Endometrial microvascular endothelial cells (primary cell): ENCODE measurements at regions not wholly inside any gene's neighbourhood (a gene's known extent, or its start where the extent isn't known, plus 50 kb on each side); places are given as distances from the start of the nearest gene placed in this dataset.

Experiments used
- in situ Hi-C: cut with HindIII; loops from 2 replicates; pipeline ENCODE4 v1.10.0; 2017; ENCODE audit warnings: low sequenced_read_pairs, low pct_unique_long_range_greater_than_20kb; ENCODE audit errors: inconsistent ontology term

DNA sequence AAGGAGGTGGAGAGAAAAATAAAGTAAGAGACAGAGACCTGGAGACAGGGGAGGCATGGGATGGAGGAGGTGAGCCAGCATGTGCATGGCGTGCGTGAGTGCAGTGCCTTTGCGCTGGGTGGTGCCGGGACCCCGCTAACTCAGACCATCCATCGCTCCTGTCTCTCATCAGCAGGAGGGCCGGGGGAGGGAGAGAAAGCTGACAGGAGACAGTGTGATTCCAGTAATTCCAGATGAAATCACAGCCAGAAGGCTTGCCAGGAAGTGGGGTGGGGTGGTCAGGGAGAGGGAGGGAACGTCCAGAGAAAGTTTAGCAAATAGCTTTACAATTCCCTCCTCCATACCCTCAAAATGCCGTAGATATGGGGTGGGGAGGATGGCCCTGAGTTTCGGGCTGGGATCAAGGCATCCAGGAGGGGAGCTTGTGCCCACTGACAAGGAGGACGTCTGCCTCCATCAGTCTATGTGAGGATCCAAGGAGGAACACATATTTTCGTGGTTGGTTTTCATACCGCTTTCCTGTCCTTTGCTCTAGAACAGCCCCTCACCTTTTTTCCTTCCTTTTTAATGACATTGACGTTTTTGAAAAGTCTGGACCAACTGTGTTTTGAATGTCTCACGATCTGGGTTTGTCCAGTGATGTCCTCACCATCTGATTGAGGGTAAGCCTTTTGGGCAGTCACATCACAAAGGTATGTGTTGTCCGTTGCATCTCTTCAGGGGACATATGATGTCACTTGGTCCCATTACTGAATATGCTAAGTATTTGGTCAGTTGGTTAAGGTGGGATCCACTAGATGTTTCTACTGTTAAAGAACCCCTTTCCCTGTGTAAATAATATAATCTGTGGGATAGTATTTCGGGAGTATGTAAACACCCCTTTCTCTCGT lies 567.3 kb downstream of the MIAT start:
- in situ Hi-C loops = no loop called here

- in situ Hi-C loops = no loop called here
Observed at GRCh38 chr22:27226666-27227065, 569.3 kb downstream of the MIAT start.

DNA sequence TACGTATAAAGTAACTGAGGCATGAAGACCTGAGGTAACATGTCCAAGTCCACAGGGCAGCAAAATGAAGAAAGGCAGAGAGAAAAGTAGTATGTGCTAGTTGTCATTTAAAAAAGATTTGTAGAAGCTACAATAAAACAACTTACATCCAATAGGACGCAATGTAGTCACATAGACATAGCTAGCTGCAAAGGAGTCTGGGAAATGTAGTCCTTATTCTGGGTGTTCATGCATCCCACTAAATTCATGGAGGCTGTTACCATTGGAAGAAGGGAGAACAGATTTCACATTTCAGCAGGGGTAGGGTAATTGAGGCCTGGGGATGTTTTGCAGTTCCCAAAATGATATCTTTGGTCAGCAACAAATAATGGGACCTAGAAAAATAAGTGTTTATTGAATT lies 571.4 kb downstream of the MIAT start:
- in situ Hi-C loops = no loop called here

DNA sequence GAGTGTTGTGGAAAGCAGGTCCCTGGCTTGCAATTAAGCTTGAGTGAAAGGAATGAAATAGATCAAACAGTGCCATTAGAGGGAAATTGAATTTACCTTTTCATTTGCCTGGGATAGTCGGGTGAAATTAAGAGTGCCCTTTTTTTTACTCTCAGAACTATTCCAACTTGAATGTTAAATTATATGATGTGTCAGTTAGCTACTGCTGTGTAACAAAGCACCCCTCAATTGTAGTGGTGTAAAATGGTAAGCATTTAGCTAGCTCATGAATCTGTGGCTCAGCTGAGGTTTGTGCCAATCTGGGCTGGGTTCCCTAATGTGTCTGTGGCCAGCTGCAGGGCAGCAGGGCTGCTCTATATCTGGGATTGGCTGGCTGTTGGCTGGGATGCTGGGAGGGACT lies 571.4 kb downstream of the MN1 start:
- in situ Hi-C loops = no loop called here

DNA sequence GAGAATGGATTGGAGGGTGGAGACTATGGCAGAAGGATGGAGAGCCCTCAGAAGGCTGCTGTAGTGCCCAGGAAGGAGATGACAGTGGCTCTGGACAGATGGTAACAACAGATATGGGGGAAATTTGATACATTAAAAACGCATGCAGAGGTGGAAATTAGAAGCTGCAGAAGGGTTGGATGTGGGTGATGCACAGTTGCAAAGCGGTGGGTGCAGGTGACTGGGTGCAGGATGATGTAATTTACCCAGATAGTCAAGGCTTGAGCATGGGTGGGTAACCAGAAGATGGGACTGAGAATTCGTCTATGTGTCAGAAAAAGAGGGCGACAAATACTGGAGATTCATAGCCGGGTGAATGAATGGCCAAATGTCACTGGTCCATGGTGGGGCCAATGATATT lies 570.3 kb downstream of the MN1 start:
- in situ Hi-C loops = no loop called here

DNA sequence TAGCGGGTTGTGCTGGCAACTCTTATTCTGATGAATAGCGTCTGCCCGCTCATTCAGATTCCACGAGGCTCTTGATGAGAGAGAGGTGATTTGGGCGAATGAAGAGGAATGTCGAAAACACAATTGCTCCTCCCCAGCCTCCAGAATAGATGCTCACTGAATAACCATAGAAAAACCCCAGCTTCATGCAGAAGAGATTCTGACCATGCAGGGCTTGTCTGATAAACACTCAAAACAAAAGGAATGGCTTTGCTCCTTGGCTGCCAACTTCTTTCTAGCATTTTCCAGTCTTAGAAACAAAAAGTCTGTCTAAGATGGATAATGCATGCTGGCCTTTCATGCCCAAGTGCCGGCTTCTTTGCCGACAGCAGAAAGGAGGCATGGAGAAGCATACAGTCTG lies 569.5 kb downstream of the MN1 start:
- in situ Hi-C loops = no loop called here

DNA sequence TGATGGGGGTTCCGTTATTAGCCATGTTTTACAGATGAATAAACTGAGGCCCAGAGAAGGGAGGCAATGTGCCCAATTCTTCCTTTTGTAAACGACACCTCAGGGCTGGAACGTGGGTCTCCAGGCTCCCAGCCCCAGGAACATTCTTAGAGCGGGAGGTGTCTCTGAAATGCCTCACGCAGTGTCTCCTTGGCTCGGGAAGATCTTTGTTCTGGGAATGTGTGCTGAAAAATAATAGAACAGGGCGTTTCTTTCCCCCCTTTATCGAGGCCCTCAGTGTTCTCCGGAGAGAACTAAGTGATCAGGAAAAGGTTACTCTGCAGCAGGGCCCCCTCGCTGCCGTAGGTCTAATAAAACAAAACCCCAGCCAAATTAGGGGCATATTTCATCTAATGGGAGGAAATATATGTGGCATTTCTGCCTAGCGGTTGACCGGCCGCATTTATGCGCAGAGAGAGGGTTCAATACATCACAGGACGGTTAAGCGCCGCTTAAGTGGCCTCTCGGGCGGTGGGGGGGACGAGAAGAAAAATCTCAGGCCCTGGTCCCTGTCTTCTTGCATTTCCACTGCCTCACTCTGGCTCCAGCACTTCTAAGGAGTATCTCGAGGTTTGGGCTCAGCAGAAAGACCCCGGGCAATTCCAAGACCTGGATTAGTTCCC lies 564.3 kb downstream of the MN1 start:
- in situ Hi-C loops = no loop called here

DNA sequence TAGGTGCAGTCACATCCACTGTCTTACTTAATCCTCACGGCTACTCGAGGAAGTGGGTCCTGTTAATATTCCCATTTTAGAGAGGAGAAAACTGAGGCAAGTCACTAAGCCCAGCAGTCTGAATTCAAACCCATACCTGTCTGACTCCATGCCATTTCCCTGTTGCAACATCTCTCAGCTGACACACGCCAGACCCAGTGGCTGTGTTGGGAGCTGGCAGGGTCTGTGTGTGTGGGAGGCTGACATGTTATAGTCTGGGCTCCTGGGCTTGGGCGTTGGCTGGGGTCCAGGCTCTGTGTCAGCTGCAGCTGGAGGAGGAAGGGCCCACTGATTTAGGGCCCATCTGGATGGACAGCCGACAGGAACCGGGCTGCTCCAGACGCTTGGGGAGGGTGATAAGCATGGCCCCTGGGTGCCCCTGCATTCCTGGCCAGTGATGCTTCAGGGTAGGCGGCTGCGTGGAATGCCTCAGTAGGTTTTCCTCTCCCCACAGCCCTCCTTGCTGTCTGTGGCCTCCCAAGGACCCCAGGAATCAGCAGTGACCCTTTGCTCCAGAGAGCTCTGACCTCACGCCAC lies 562.5 kb downstream of the MN1 start:
- in situ Hi-C loops = no loop called here

DNA sequence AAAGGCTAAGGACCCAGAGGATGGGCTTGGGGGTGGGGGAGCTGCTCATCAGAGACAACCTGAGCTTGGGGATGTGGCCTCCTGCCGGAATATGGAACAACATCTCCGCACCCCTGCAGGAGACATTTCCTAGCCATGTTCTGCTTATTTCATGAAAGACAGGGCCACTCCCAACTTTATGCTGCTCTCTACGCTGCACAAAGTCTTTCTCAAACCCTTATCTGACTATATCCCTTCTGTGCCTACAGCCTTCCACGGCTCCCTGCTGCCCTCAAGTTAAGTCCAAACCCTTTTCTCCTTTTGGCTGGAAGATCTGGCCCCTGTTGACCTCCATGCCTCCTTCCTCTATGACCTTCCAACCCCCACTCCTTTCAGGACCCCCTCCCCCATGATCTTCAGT lies 562.0 kb downstream of the MN1 start:
- in situ Hi-C loops = no loop called here

GRCh38 chr22:27240298-27241075 lies 561.1 kb downstream of the MN1 start:
- in situ Hi-C loops = no loop called here

DNA sequence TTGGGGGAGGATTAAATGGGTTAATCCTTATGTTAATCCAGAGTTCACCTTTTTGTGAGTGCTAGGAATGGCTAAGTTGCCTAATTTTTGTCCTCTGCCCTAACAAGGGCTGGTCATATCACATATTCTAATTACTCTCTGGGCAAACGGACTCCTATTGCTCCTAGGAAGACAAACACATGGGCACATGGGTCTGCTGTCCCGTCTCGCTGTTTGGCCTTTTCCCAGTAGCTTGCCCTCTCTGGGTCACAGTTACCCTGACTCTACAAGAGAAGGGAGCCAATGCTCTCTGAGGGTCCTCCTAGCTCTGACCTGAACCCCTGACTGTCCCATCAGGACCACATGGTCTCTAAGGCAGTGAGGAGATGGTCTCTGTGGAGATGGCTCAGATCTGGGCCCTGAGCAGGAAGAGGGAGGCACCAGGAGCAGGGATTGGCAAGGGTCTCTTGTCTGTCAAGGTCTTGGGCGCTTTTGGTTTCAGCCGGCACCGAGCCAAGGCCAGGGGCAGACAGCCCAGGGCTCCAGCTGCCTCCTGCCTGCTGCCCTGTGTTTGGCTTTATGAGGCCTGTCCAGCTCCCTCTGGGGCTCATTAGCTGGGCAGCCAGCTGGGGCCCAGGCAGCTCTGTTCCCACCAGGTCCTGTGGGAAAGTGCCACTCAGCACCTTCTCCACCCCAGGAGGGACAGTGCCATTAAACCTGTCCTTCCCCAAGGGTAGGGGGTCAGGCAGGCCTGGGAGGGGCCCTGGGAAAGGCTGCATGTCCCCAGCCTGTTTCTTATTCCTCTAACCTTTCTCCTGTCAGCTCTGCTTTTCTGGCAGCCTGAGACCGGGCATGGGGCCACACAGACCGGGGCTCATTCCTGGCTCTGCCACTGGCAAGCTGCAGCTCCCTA lies 559.9 kb downstream of the MN1 start:
- in situ Hi-C loops = no loop called here

- in situ Hi-C loops = no loop called here
Observed at GRCh38 chr22:27242474-27242873, 559.1 kb downstream of the MN1 start.

DNA sequence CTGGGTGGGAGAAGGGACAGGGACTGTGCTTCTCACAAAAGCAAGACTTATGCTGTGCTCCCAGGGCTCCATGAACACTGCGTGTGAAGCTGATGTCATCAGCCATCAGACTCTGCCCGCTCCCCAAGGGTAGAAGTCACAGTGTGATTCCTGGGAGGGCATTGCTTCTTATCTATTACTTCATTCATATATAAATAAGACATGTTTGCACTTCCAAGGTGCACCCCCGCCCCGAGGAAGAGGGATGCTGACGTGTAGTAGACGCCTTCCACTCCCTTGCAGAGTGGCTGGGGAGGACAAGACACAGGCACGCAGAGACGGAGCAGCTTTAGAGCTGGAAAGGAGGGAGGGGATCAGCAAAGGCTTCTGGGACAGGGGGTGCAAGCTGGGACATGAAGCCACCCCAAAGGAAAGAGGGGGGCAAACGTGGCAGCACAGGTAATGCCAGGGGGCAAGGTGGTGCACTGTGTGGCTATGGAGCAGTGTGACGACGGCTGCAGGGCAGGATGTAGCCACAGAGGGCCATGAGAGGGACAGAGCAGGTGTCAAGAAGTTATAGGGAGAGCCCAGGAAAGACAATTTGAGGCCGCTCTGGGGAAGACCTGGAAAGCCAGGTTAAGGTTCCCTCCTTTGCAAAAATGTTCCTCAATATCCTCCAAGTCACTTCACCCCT lies 558.5 kb downstream of the MN1 start:
- in situ Hi-C loops = no loop called here

- in situ Hi-C loops = no loop called here
Observed at GRCh38 chr22:27244328-27244727, 557.2 kb downstream of the MN1 start.

- in situ Hi-C loops = no loop called here
Observed at GRCh38 chr22:27245056-27245455, 556.5 kb downstream of the MN1 start.

DNA sequence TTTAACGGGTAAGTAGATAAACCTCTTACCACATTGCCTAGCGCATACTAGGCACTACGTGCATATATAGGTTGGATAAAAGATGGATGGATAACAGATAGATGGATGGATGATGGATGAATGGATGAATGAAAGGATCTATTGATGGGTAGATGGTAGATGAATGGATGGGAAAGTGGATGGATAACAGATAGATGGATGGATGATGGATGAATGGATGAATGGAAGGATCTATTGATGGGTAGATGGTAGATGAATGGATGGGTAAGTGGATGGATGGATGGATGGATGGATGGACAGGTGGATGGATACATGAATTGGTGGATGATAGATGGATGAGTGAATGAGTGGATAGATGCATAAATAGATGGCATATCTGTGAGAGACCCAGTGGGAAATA lies 555.0 kb downstream of the MN1 start:
- in situ Hi-C loops = no loop called here

DNA sequence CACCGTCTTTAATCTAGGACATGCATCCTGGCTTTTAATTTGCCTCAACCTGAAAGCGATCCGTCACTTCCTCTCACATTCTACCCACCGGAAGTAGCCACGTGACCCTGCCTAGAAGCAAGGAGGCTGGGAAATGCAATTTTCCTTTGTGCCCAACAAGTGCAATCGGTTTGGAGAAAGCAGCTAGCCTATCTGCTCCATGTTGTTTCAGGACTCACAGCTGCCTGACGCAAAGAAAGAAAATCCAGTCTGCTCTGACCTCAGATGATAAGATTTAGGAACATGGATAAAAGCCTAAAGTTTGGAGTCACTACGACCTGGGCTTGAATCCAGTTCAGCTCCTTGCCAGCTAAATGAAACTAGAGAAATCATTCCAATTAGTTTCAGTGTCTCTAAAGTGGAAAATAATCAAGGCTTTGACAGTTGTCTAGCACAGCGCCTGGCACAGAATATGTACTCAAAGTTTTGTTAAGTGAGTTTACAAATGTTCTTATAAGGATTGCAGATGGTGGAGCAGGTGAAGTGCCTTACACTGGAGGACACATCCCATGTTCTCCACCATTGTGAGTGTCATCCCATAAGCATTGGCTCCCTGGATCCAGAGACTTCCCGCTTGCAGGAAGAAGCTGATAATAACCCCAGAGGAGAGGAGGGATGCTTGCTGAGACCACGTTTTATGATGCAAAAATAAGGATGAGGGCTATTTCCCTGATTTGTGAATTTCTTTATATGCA lies 553.7 kb downstream of the MN1 start:
- in situ Hi-C loops = no loop called here
